K562 (cell line): ENCODE measurements at regions not wholly inside any gene's neighbourhood (a gene's known extent, or its start where the extent isn't known, plus 50 kb on each side); places are given as distances from the start of the nearest gene placed in this dataset.

Experiments used
- KDM5B ChIP-seq: fragments of 200-600 bp; sonication (generic); IDR thresholded peaks from 2 replicates; pipeline ENCODE4 v1.6.1; 2012; ENCODE audit warnings: low read depth, mild to moderate bottlenecking, moderate library complexity, low read length, control low read depth, inconsistent platforms; ENCODE audit not compliant: insufficient replicate concordance
- POLR2A ChIP-seq: fragments of 450-650 bp; conservative IDR thresholded peaks from 2 replicates; pipeline ENCODE4 v1.6.1; 2016
- RFX5 ChIP-seq: IDR thresholded peaks from 2 replicates; pipeline ENCODE4 v1.6.1; 2011; ENCODE audit warnings: low read depth, mild to moderate bottlenecking, improper control_type of control experiment, low read length
- SIX5 ChIP-seq, 2 experiments: IDR thresholded peaks; 2 replicates each; pipeline ENCODE4 v1.6.1; 2011; ENCODE audit warnings: low read length in 2 of 2, borderline replicate concordance in 1 of 2, low read depth in 1 of 2, mild to moderate bottlenecking in 1 of 2, moderate library complexity in 1 of 2; ENCODE audit not compliant: insufficient read depth in 1 of 2
- TCF7 ChIP-seq: sonication (generic); IDR thresholded peaks from 2 replicates; pipeline ENCODE4 v1.6.1; 2016; ENCODE audit warnings: antibody characterized with exemption, borderline replicate concordance
- ZNF232 ChIP-seq: sonication (generic); formaldehyde crosslinking; IDR thresholded peaks from 2 replicates; pipeline ENCODE4 v1.8.0; 2022; ENCODE audit warnings: mild to moderate bottlenecking, missing genetic modification reagents
- ZNF324 ChIP-seq: fragments of 250-450 bp; sonication (Bioruptor Pico); IDR thresholded peaks from 2 replicates; pipeline ENCODE4 v1.4.0; 2020; ENCODE audit warnings: mild to moderate bottlenecking

DNA sequence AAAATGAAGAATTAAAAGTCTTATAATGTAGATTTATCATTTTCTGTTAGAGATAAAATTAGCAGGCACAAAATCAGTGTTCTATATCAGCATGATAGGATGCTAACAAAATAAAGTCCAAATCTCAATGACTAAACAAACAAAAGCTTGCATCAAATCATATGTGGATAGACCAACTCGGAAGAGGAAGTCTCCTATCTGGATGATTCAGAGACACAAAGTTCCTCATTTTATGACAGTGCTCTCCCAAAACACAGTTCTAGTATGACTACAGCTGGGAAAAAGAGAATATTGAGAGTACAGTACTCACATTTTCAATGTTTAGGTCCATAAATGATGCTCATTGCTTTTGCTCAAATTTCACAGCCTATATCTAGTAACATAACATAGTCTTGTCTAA, 376.1 kb upstream of the CTSO start:
- TF ChIP-seq ZNF324 (no peak), ZNF232 (CRISPR knock-in tag) (no peak), SIX5 (IDR thresholded peaks at IDR 0.05; ENCODE audit: borderline replicate concordance in 1 of 2, insufficient read depth in 1 of 2, low read depth in 1 of 2, low read length in 2 of 2) (no peak), KDM5B (no peak), RFX5 (no peak), TCF7 (no peak), POLR2A (no peak)
